ELR (cell line): ENCODE measurements at regions not wholly inside any gene's neighbourhood (a gene's known extent, or its start where the extent isn't known, plus 50 kb on each side); places are given as distances from the start of the nearest gene placed in this dataset.

Source experiments
- DNase-seq: peaks from one replicate; pipeline ENCODE4 v3.0.0-alpha.2; 2015; ENCODE audit warnings: low read depth

- DNase-seq = no peak
Observed at GRCh38 chr12:4858386-4858785, 51.3 kb upstream of the KCNA1 start.

GRCh38 chr12:4859478-4860210, 50.1 kb upstream of the KCNA1 start:
- DNase-seq = no peak
